ENCODE measurements at regions not wholly inside any gene's neighbourhood (a gene's known extent, or its start where the extent isn't known, plus 50 kb on each side); places are given as distances from the start of the nearest gene placed in this dataset.

GRCh38 chr14:86780876-86781510, 1212.0 kb downstream of the GALC start:
- Histone ChIP-seq H3K36me3 (ENCODE audit: insufficient read depth) (no peaks in the 10 kb centered on the region), H3K27me3 (ENCODE audit: insufficient read depth) (no peaks in the 10 kb centered on the region), H3K27ac (ENCODE audit: low read depth) (no peak overlapping the region), H3F3A (replicated peaks; ENCODE audit: low read depth) (no peaks in the 10 kb centered on the region), H3K79me2 (replicated peaks; ENCODE audit: insufficient read depth) (no peaks in the 10 kb centered on the region), H3K4me1 (ENCODE audit: insufficient read depth) (no peaks in the 10 kb centered on the region), H3K4me3 (no peak overlapping the region), H3K9me2 (ENCODE audit: insufficient read depth) (no peaks in the 10 kb centered on the region), H3K4me2 (no peak overlapping the region), H2AFZ (no peak overlapping the region), H4K20me1 (replicated peaks; ENCODE audit: insufficient read depth) (no peaks in the 10 kb centered on the region)
- TF ChIP-seq REST (IDR thresholded peaks at IDR 0.05; ENCODE audit: unreplicated experiment) (no peak), CTCF (conservative IDR thresholded peaks at IDR 0.05; ENCODE audit: low read depth in 2 of 2) (no peak), EZH2 (IDR thresholded peaks at IDR 0.05; ENCODE audit: low read depth, unreplicated experiment) (no peak), CREB1 (CRISPR knock-in tag; IDR thresholded peaks at IDR 0.05; ENCODE audit: low read depth) (no peak)
- ATAC-seq (no peak), DNase-seq (ENCODE audit: low spot score) (no peak)
- H3K4me3 Mint-ChIP-seq, result no peak overlapping the region
- H3K27ac Mint-ChIP-seq, result no peak overlapping the region
- H3K4me1 Mint-ChIP-seq, result no peaks in the 10 kb centered on the region
- H3K27me3 Mint-ChIP-seq (ENCODE audit: insufficient read depth, low read depth, poor library complexity), result peaks cover 2% of the 10 kb centered on the region
- peaks cover 5% of the 10 kb centered on the region; the same call in 2 of the 3 replicates for H3K36me3 Mint-ChIP-seq (ENCODE audit: low read depth)
- H3K9me3 Mint-ChIP-seq, result peaks cover 6% of the 10 kb centered on the region

GRCh38 chr14:86780461-86780860, 1212.5 kb downstream of the GALC start:
- peak overlapping the region; percentile 2; the same call in 1 of the 2 replicates for H2AFZ ChIP-seq
- Mint-ChIP-seq H3K9me3 (peaks cover 11% of the 10 kb centered on the region), H3K36me3 (ENCODE audit: low read depth) (peaks cover 6% of the 10 kb centered on the region; the same call in 2 of the 3 replicates), H3K4me3 (no peak overlapping the region), H3K4me1 (no peaks in the 10 kb centered on the region), H3K27ac (no peak overlapping the region), H3K27me3 (ENCODE audit: insufficient read depth, low read depth, poor library complexity) (peaks cover 2% of the 10 kb centered on the region)
- no peaks in the 10 kb centered on the region for H3K9me2 ChIP-seq (ENCODE audit: insufficient read depth)
- H4K20me1 ChIP-seq (replicated peaks; ENCODE audit: insufficient read depth), result no peaks in the 10 kb centered on the region
- no peaks in the 10 kb centered on the region for H3K4me1 ChIP-seq (ENCODE audit: insufficient read depth)
- no peak overlapping the region for H3K4me3 ChIP-seq
- H3K36me3 ChIP-seq (ENCODE audit: insufficient read depth), result no peaks in the 10 kb centered on the region
- no peak for DNase-seq (ENCODE audit: low spot score)
- no peaks in the 10 kb centered on the region for H3K79me2 ChIP-seq (replicated peaks; ENCODE audit: insufficient read depth)
- no peak overlapping the region for H3K4me2 ChIP-seq
- H3F3A ChIP-seq (replicated peaks; ENCODE audit: low read depth), result no peaks in the 10 kb centered on the region
- no peak for ATAC-seq
- no peaks in the 10 kb centered on the region for H3K27me3 ChIP-seq (ENCODE audit: insufficient read depth)
- H3K27ac ChIP-seq (ENCODE audit: low read depth), result no peak overlapping the region
- TF ChIP-seq, protein P1, sequence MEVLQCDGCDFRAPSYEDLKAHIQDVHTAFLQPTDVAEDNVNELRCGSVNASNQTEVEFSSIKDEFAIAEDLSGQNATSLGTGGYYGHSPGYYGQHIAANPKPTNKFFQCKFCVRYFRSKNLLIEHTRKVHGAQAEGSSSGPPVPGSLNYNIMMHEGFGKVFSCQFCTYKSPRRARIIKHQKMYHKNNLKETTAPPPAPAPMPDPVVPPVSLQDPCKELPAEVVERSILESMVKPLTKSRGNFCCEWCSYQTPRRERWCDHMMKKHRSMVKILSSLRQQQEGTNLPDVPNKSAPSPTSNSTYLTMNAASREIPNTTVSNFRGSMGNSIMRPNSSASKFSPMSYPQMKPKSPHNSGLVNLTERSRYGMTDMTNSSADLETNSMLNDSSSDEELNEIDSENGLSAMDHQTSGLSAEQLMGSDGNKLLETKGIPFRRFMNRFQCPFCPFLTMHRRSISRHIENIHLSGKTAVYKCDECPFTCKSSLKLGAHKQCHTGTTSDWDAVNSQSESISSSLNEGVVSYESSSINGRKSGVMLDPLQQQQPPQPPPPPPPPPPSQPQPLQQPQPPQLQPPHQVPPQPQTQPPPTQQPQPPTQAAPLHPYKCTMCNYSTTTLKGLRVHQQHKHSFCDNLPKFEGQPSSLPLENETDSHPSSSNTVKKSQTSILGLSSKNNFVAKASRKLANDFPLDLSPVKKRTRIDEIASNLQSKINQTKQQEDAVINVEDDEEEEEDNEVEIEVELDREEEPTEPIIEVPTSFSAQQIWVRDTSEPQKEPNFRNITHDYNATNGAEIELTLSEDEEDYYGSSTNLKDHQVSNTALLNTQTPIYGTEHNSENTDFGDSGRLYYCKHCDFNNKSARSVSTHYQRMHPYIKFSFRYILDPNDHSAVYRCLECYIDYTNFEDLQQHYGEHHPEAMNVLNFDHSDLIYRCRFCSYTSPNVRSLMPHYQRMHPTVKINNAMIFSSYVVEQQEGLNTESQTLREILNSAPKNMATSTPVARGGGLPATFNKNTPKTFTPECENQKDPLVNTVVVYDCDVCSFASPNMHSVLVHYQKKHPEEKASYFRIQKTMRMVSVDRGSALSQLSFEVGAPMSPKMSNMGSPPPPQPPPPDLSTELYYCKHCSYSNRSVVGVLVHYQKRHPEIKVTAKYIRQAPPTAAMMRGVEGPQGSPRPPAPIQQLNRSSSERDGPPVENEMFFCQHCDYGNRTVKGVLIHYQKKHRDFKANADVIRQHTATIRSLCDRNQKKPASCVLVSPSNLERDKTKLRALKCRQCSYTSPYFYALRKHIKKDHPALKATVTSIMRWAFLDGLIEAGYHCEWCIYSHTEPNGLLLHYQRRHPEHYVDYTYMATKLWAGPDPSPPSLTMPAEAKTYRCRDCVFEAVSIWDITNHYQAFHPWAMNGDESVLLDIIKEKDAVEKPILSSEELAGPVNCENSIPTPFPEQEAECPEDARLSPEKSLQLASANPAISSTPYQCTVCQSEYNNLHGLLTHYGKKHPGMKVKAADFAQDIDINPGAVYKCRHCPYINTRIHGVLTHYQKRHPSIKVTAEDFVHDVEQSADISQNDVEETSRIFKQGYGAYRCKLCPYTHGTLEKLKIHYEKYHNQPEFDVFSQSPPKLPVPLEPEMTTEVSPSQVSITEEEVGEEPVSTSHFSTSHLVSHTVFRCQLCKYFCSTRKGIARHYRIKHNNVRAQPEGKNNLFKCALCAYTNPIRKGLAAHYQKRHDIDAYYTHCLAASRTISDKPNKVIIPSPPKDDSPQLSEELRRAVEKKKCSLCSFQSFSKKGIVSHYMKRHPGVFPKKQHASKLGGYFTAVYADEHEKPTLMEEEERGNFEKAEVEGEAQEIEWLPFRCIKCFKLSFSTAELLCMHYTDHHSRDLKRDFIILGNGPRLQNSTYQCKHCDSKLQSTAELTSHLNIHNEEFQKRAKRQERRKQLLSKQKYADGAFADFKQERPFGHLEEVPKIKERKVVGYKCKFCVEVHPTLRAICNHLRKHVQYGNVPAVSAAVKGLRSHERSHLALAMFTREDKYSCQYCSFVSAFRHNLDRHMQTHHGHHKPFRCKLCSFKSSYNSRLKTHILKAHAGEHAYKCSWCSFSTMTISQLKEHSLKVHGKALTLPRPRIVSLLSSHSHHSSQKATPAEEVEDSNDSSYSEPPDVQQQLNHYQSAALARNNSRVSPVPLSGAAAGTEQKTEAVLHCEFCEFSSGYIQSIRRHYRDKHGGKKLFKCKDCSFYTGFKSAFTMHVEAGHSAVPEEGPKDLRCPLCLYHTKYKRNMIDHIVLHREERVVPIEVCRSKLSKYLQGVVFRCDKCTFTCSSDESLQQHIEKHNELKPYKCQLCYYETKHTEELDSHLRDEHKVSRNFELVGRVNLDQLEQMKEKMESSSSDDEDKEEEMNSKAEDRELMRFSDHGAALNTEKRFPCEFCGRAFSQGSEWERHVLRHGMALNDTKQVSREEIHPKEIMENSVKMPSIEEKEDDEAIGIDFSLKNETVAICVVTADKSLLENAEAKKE (CRISPR knock-in tag; IDR thresholded peaks at IDR 0.05), result no peak
- no peak for TF ChIP-seq NANOG (IDR thresholded peaks at IDR 0.05; ENCODE audit: borderline replicate concordance)
- no peak for TF ChIP-seq ETS1 (IDR thresholded peaks at IDR 0.05)
- no peak for TF ChIP-seq ZNF114 (CRISPR knock-in tag; IDR thresholded peaks at IDR 0.05)
- TF ChIP-seq EZH2phosphoT487 (IDR thresholded peaks at IDR 0.05; ENCODE audit: unreplicated experiment), result no peak

All from GM23338 (cell line).